ENCODE measurements at regions not wholly inside any gene's neighbourhood (a gene's known extent, or its start where the extent isn't known, plus 50 kb on each side); places are given as distances from the start of the nearest gene placed in this dataset.
"Not testable (repeated sequence)": the region's sequence is repeated elsewhere in the genome, so short reads cannot be mapped to it uniquely, and the experiment has no call there.

GRCh38 chr3:18086078-18086477 lies 339.1 kb downstream of the SATB1 start:
- H3K4me3 Mint-ChIP-seq (ENCODE audit: unreplicated experiment) = no peak overlapping the region
- peaks cover 20% of the 10 kb centered on the region for H3K4me1 Mint-ChIP-seq (ENCODE audit: low read depth, unreplicated experiment)
- TF ChIP-seq, protein P1, sequence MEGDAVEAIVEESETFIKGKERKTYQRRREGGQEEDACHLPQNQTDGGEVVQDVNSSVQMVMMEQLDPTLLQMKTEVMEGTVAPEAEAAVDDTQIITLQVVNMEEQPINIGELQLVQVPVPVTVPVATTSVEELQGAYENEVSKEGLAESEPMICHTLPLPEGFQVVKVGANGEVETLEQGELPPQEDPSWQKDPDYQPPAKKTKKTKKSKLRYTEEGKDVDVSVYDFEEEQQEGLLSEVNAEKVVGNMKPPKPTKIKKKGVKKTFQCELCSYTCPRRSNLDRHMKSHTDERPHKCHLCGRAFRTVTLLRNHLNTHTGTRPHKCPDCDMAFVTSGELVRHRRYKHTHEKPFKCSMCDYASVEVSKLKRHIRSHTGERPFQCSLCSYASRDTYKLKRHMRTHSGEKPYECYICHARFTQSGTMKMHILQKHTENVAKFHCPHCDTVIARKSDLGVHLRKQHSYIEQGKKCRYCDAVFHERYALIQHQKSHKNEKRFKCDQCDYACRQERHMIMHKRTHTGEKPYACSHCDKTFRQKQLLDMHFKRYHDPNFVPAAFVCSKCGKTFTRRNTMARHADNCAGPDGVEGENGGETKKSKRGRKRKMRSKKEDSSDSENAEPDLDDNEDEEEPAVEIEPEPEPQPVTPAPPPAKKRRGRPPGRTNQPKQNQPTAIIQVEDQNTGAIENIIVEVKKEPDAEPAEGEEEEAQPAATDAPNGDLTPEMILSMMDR (IDR thresholded peaks at IDR 0.05; ENCODE audit: partially characterized antibody, unreplicated experiment) = no peak
- H3K36me3 Mint-ChIP-seq (ENCODE audit: unreplicated experiment) = peaks cover 11% of the 10 kb centered on the region
- DNase-seq = peak; percentile 40
- no peaks in the 10 kb centered on the region for H3K27me3 Mint-ChIP-seq (ENCODE audit: unreplicated experiment)
- peaks cover 1% of the 10 kb centered on the region for H3K9me3 Mint-ChIP-seq (ENCODE audit: unreplicated experiment)
- H3K27ac Mint-ChIP-seq (ENCODE audit: unreplicated experiment) = peak overlapping the region; percentile 7

DNA sequence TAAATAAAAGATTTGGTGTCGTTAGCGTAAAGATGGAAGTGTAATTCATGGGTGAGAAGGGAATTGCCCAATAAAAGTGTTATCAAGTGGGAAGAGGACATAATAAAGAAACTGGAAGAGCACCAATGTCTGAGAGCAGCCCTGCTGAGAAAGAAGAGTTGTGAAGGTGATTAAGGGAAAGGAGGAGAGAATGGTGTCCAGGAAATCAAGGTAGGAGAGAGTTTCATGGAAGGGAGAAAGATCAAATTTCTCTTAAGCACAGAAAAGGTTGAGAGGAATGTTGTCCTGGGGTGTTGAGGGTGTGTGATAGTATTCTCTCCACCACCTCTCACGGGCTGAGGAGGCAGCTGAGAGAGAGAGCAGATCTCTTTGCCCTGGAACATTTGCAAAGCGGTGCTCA lies 339.7 kb downstream of the SATB1 start:
- Mint-ChIP-seq H3K9me3 (ENCODE audit: unreplicated experiment) (peaks cover 1% of the 10 kb centered on the region), H3K36me3 (ENCODE audit: unreplicated experiment) (peaks cover 11% of the 10 kb centered on the region), H3K27ac (ENCODE audit: unreplicated experiment) (peak overlapping the region; percentile 7), H3K4me3 (ENCODE audit: unreplicated experiment) (no peak overlapping the region), H3K27me3 (ENCODE audit: unreplicated experiment) (no peaks in the 10 kb centered on the region), H3K4me1 (ENCODE audit: low read depth, unreplicated experiment) (peaks cover 20% of the 10 kb centered on the region)
- TF ChIP-seq, protein P1 (IDR thresholded peaks at IDR 0.05; ENCODE audit: partially characterized antibody, unreplicated experiment) = no peak
- DNase-seq = no peak

DNA sequence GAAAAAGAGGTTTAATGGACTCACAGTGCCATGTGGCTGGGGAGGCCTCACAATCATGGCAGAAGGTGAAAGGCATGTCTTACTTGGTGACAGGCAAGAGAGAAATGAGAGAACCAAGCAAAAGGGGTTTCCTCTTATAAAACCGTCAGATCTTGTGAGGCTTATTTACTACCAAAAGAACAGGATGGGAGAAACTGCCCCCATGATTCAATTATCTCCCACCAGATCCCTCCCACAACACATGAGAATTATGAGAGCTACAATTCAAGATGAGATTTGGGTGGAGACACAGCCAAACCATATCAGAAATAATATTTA lies 340.8 kb upstream of the TBC1D5 start:
- H3K27me3 Mint-ChIP-seq (ENCODE audit: unreplicated experiment); H3K36me3 Mint-ChIP-seq (ENCODE audit: unreplicated experiment); DNase-seq; H3K27ac Mint-ChIP-seq (ENCODE audit: unreplicated experiment); H3K9me3 Mint-ChIP-seq (ENCODE audit: unreplicated experiment); H3K4me3 Mint-ChIP-seq (ENCODE audit: unreplicated experiment): not testable (repeated sequence)
- H3K4me1 Mint-ChIP-seq (ENCODE audit: low read depth, unreplicated experiment) = peaks cover 24% of the 10 kb centered on the region

DNA sequence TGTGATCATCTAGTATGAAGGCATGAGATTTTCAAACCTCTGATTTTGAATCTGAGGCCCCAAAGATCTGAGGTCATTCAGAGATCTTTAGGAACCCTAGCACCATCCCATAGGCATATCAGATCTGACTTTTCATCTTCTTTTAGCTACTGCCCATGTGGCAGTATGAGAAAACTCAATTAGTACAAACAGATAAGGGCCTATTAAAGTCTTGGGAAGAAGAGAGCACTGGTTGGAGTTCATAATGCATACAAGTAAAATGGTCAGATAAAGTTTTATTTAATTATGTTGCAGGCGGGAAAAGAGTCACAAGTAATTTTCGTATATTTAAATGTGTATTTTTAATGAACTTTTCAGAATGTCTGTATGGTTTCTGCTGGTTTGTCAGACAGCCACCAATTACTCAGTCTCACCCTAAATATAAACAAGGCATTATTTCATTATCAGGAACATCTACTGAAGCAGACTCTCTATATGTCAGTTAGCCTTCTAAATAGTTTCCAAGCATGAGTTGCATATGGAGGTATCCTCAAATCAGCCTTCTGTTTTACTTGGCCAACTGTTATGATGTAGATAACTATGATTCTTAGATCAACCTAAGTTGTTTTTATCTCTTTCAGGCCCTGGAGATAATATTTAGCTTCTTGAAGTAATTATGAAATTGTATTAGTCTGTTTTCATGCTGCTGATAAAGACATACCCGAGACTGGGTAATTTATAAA lies 340.3 kb upstream of the TBC1D5 start:
- no peak for DNase-seq
- H3K9me3 Mint-ChIP-seq (ENCODE audit: unreplicated experiment) = no peaks in the 10 kb centered on the region
- no peaks in the 10 kb centered on the region for H3K36me3 Mint-ChIP-seq (ENCODE audit: unreplicated experiment)
- no peaks in the 10 kb centered on the region for H3K27me3 Mint-ChIP-seq (ENCODE audit: unreplicated experiment)
- H3K4me3 Mint-ChIP-seq (ENCODE audit: unreplicated experiment) = no peak overlapping the region
- TF ChIP-seq, protein P1 (IDR thresholded peaks at IDR 0.05; ENCODE audit: partially characterized antibody, unreplicated experiment) = no peak
- no peak overlapping the region for H3K27ac Mint-ChIP-seq (ENCODE audit: unreplicated experiment)
- H3K4me1 Mint-ChIP-seq (ENCODE audit: low read depth, unreplicated experiment) = peaks cover 21% of the 10 kb centered on the region

DNA sequence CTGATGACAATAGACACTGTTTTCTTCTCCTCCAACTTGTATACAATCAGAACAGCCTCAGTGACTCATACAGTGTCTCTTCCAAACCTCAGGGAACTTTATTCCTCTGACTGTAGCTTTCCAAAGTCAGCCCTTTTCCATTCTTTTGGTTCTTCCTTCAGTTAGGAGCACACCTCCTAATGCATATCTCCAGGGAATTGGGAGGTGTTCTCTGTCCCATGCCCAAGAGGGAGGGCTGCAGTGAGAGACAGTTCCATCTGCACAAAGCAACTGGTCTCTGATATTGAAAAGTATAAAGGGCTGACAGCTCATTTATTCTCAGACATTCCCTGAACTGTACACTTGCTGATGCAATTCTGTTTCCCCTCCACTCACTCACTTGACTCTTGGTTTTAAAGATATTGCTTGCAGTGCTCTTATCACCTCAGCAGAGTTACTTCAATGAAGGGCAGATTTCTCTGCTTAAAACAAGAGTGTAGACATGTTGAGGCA lies 337.8 kb upstream of the TBC1D5 start:
- H3K27me3 Mint-ChIP-seq (ENCODE audit: unreplicated experiment) = no peaks in the 10 kb centered on the region
- peaks cover 5% of the 10 kb centered on the region for H3K4me1 Mint-ChIP-seq (ENCODE audit: low read depth, unreplicated experiment)
- no peak overlapping the region for H3K4me3 Mint-ChIP-seq (ENCODE audit: unreplicated experiment)
- DNase-seq = no peak
- H3K27ac Mint-ChIP-seq (ENCODE audit: unreplicated experiment) = no peak overlapping the region
- peaks cover 6% of the 10 kb centered on the region for H3K36me3 Mint-ChIP-seq (ENCODE audit: unreplicated experiment)
- H3K9me3 Mint-ChIP-seq (ENCODE audit: unreplicated experiment) = no peaks in the 10 kb centered on the region
- TF ChIP-seq, protein P1 (IDR thresholded peaks at IDR 0.05; ENCODE audit: partially characterized antibody, unreplicated experiment) = no peak

All from glutamatergic neuron (in vitro differentiated cells).